Adrenal gland (tissue), 9 donors: ENCODE measurements at regions not wholly inside any gene's neighbourhood (a gene's known extent, or its start where the extent isn't known, plus 50 kb on each side); places are given as distances from the start of the nearest gene placed in this dataset.
"Not testable (repeated sequence)": the region's sequence is repeated elsewhere in the genome, so short reads cannot be mapped to it uniquely, and the experiment has no call there.

Source experiments
- DNase-seq, 7 donors: peaks; one replicate each; pipeline ENCODE4 v3.0.0-alpha.2; 2019 to 2020
- H3K27ac ChIP-seq, 5 donors: fragments of 200-600 bp; sonication (generic) in 4 of 5; 1 replicate in 3 of 5; 2 replicates in 2 of 5; pipeline versions ENCODE4 v1.5.1 to v1.8.0; 2016 to 2020; ENCODE audit warnings: mild to moderate bottlenecking in 1 of 5
- H3K27me3 ChIP-seq: fragments of 200-600 bp; 2 replicates; pipeline ENCODE4 v1.8.0; 2021
- H3K36me3 ChIP-seq, 2 donors: fragments of 200-600 bp; replicated peaks in 1 of 2; 1 replicate in 1 of 2; 2 replicates in 1 of 2; pipeline versions ENCODE4 v1.5.1 to v1.8.0; 2018 to 2022
- H3K4me1 ChIP-seq, 2 donors: fragments of 200-600 bp; replicated peaks in 1 of 2; 1 replicate in 1 of 2; 2 replicates in 1 of 2; pipeline versions ENCODE4 v1.5.1 to v1.8.0; 2018 to 2021
- H3K4me3 ChIP-seq, 4 donors: fragments of 200-600 bp; sonication (generic) in 3 of 4; one replicate each; pipeline ENCODE4 v1.5.1; 2016 to 2018
- H3K9me3 ChIP-seq, 3 donors: fragments of 200-600 bp; sonication (generic) in 1 of 3; replicated peaks in 1 of 3; 1 replicate in 2 of 3; 2 replicates in 1 of 3; pipeline versions ENCODE4 v1.5.1 to v1.8.0; 2016 to 2021
- CTCF ChIP-seq, 6 experiments: fragments of 450-650 bp in 4 of 6; fragments of 200-600 bp in 2 of 6; sonication (generic) in 1 of 6; IDR thresholded peaks; 1 replicate in 5 of 6; 2 replicates in 1 of 6; pipeline versions ENCODE4 v1.5.1 to v1.8.0; 2016 to 2021; ENCODE audit warnings: antibody characterized with exemption in 6 of 6, mild to moderate bottlenecking in 2 of 6, moderate library complexity in 1 of 6
- POLR2A ChIP-seq, 2 donors: fragments of 450-650 bp; IDR thresholded peaks; one replicate each; pipeline ENCODE4 v1.6.1; 2017; ENCODE audit warnings: antibody characterized with exemption in 2 of 2, mild to moderate bottlenecking in 2 of 2, moderate library complexity in 1 of 2
- WGBS, 4 donors: extraction: QIAGEN DNeasy Blood & Tissue Kit in 2 of 4; methylation state at CpG; one replicate each; pipeline versions ENCODE4 v1.1.5 to v1.1.7; 2013 to 2017; 5-methylcytosine and 5-hydroxymethylcytosine counted together
- intact Hi-C, 2 donors: fragments of 100-400 bp; cut with DNase I; formaldehyde crosslinking; loops; one replicate each; pipeline versions ENCODE4 v1.14.1 to v1.15.0; 2022 to 2023
- donor health status: healthy with polysubstance abuse.
- donor health status: Bipolar disorder and iron deficiency.
- donor health status: DM: yes; HTN: yes; CAD: no.
- donor health status: DM: no; HTN: no; CAD: no.
- donor health status: DM: no; HTN: no; CAD: no.

GRCh38 chrX:139475432-139475831, 55.1 kb upstream of the F9 start:
- TF ChIP-seq CTCF (IDR thresholded peaks at IDR 0.05) (no peak), POLR2A (IDR thresholded peaks at IDR 0.05) (no peak)
- Histone ChIP-seq H3K4me3 (no peak overlapping the region), H3K4me1 (no peaks in the 10 kb centered on the region), H3K36me3 (no peaks in the 10 kb centered on the region), H3K27ac (no peak overlapping the region), H3K27me3 (no peaks in the 10 kb centered on the region), H3K9me3 (no peaks in the 10 kb centered on the region)
- intact Hi-C loops, result no loop called here
- 46 to 65% (median 52%) methylated on average over 3 of the region's 3 CpGs for WGBS, 4 donors
- DNase-seq, result no peak

- 74 to 91% (median 81%) methylated on average over 1 of the region's 1 CpG for WGBS, 4 donors
- intact Hi-C loops, H3K27ac ChIP-seq, H3K27me3 ChIP-seq, H3K36me3 ChIP-seq, DNase-seq, H3K4me1 ChIP-seq, H3K9me3 ChIP-seq, H3K4me3 ChIP-seq: not testable (repeated sequence)
Measured at GRCh38 chrX:139461945-139462344, 68.6 kb upstream of the F9 start.

GRCh38 chrX:139454743-139455142, 75.8 kb upstream of the F9 start:
- Histone ChIP-seq H3K27ac (no peak overlapping the region), H3K4me1 (no peaks in the 10 kb centered on the region), H3K27me3 (peaks cover 4% of the 10 kb centered on the region), H3K36me3 (no peaks in the 10 kb centered on the region), H3K9me3 (no peaks in the 10 kb centered on the region), H3K4me3 (no peak overlapping the region)
- DNase-seq, result no peak
- WGBS, 4 donors, result 38 to 65% (median 52%) methylated on average over 1 of the region's 1 CpG
- intact Hi-C loops, result no loop called here
- no peak for TF ChIP-seq POLR2A (IDR thresholded peaks at IDR 0.05)
- no peak for TF ChIP-seq CTCF (IDR thresholded peaks at IDR 0.05)

GRCh38 chrX:139448996-139449395, 81.5 kb upstream of the F9 start:
- intact Hi-C loops, result no loop called here
- WGBS, 4 donors, result 46 to 64% (median 50%) methylated on average over 2 of the region's 2 CpGs
- TF ChIP-seq POLR2A (IDR thresholded peaks at IDR 0.05) (no peak), CTCF (IDR thresholded peaks at IDR 0.05) (no peak)
- Histone ChIP-seq H3K9me3 (no peaks in the 10 kb centered on the region), H3K36me3 (no peaks in the 10 kb centered on the region), H3K4me3 (no peak overlapping the region), H3K4me1 (no peaks in the 10 kb centered on the region), H3K27ac (no peak overlapping the region), H3K27me3 (peaks cover 4% of the 10 kb centered on the region)
- no peak for DNase-seq

GRCh38 chrX:139446832-139447231, 83.7 kb upstream of the F9 start:
- intact Hi-C loops, result no loop called here
- Histone ChIP-seq H3K27me3 (peaks cover 4% of the 10 kb centered on the region), H3K27ac (no peak overlapping the region), H3K4me1 (no peaks in the 10 kb centered on the region), H3K36me3 (no peaks in the 10 kb centered on the region), H3K9me3 (no peaks in the 10 kb centered on the region), H3K4me3 (no peak overlapping the region)
- 92 to 96% (median 94%) methylated on average over 15 to 40 of the region's 40 CpGs for WGBS, 4 donors
- TF ChIP-seq POLR2A (IDR thresholded peaks at IDR 0.05), result no peak
- TF ChIP-seq CTCF (IDR thresholded peaks at IDR 0.05), result no peak
- DNase-seq, result no peak
